ENCODE measurements at regions not wholly inside any gene's neighbourhood (a gene's known extent, or its start where the extent isn't known, plus 50 kb on each side); places are given as distances from the start of the nearest gene placed in this dataset.
"Not testable (repeated sequence)": the region's sequence is repeated elsewhere in the genome, so short reads cannot be mapped to it uniquely, and the experiment has no call there.

GRCh38 chr9:108803428-108804065 is 52.2 kb downstream of the ACTL7B start:
- no peak for DNase-seq (ENCODE audit: low read depth in 2 of 2)

- DNase-seq (ENCODE audit: low read depth in 2 of 2) = no peak
Observed at GRCh38 chr9:108802967-108803366, 52.8 kb downstream of the ACTL7B start.

DNA sequence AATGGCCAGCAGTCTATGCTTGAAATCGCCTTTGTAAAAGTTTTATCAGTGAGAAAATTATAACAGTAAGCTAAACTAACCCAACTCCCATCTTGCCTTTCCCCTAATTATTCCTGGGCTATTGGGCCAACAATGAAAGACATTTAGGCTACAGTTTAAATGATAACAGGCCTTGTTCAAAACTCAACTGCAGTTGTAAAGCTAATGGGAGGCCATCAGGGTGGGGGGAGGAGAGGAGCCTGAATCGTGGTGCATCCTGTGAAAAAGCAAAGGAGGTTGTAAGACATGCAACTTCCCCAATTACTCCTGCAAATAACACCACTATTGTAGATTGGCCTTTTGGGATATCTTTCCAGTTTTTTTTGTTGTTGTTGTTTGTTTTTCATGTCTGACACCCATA is 53.8 kb downstream of the ACTL7B start:
- no peak for DNase-seq (ENCODE audit: low read depth in 2 of 2)

DNA sequence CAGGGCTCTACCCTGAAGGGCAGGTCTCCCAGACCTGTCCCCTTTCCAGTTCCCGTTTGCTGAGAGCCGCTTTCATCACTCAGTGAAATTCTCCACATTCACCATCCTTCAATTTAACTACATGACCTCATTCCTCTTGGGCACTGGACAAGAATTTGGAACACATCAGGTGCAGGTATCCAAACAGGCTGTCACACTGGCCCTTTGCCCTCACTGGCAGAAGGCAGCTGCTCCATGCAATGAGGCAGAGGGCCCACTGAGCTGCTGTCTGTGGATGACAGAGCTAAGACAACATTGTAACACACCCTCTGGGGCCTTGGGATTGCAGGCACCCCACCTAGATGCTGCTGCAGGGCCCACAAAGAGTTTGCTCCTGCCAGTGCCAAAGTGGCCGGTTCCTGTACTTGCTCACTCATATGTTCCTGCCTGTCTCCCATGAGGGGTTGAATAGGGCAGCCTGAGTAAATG is 55.1 kb downstream of the ACTL7B start:
- DNase-seq (ENCODE audit: low read depth in 2 of 2) = no peak

DNA sequence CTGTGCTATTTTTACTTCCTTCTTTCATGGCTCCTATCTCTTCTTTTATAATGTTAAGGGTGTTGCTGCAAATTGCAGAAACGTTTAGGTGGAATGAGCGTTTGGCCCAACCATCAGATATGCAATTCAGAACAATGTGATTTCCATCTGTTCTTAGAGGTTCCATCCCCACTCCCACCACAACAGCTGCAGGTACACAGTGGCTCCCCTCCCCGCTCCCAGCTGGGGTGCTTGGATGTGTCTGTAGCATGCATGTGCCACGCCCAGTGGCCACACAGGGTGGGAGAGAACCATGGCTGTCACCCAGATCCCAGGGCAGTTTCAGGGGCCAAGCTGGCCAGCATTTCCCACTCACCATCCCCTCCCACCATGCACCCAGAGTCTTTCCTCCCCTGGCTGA is 62.2 kb downstream of the ACTL7B start:
- no peak for DNase-seq (ENCODE audit: low read depth in 2 of 2)

DNA sequence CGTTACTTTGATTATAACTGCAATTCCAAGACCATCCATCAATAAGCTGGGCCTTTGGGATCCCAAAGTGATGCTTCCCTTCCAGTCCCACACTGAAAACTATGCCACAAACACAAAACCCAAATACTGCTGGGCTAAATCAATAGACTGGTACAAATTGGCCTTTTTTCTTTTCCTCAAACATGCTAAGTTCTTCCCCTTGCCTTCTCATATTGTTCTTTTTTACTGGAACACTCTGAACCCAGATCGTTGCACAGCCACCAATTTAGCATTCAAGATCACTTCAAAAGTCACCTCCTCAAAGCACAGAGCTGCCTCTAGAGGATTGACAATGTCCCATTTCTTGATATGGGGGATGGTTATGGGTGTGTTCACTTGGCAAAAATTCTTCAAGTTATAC is 66.0 kb downstream of the ACTL7B start:
- no peak for DNase-seq (ENCODE audit: low read depth in 2 of 2)

GRCh38 chr9:108787690-108788048 is 68.1 kb downstream of the ACTL7B start:
- DNase-seq (ENCODE audit: low read depth in 2 of 2) = no peak

DNA sequence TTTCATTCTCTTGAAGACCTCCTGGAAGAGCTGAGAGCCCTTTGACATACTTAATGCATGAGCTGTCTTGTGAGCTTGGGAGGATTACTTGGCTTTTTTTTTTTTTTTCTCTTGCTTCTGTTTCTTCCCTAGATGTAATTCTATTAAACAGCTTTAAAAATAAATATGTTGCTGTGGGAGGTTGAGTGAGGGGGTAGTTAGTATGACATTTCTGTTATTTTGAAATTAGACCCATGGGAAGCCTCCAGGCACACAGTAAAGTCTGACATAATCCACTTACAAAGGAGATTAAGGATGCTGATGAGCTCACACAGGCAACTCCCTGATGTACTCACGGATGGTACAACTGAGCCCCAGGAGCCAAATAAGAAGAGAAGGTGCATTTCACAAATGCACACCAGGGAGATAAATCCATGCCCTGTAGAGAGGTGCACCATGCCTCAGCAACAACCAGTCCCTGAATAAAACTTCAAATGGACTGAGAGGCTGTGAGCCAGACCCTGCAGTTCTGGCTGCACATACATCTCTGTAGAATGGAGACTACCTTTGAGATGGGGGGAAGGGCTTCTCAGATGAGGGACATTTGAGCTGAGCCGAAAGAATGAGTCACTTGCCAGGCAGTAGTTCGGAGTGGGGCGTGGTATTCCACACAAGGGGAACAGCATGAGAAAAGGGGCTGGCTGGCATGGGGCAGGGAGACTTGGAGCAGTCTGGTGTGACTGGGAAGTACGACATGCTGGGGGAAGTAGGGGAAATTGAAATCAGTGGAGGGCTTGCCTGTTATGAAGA is 68.7 kb downstream of the ACTL7B start:
- no peak for DNase-seq (ENCODE audit: low read depth in 2 of 2)

GRCh38 chr9:108786322-108786721 is 69.5 kb downstream of the ACTL7B start:
- DNase-seq (ENCODE audit: low read depth in 2 of 2) = no peak

GRCh38 chr9:108784998-108785397 is 70.8 kb downstream of the ACTL7B start:
- DNase-seq (ENCODE audit: low read depth in 2 of 2) = no peak

- DNase-seq (ENCODE audit: low read depth in 2 of 2) = no peak
Observed at GRCh38 chr9:108783731-108784495, 71.9 kb downstream of the ACTL7B start.

DNA sequence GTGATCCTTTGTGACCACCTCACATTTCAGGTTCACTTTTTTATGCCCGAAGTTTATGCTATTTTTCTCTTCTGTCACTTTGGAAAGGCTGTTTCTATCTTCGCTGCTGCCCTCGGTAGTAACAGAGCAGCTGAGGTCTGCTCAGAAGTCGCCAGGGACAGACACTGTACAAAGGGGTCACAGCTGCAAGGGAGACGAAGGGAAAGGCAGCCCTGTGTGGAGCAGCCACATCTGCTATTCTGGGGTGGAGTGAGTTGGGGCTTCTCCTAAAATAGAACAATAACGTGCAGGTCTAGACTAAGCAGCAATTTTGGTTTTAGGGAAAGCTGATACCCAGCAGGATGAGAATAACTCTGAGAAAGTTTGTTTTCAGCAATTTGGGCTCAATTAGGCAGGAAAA is 72.5 kb downstream of the ACTL7B start:
- DNase-seq (ENCODE audit: low read depth in 2 of 2) = no peak

- DNase-seq (ENCODE audit: low read depth in 2 of 2) = no peak
Observed at GRCh38 chr9:108780942-108781734, 74.6 kb downstream of the ACTL7B start.

DNA sequence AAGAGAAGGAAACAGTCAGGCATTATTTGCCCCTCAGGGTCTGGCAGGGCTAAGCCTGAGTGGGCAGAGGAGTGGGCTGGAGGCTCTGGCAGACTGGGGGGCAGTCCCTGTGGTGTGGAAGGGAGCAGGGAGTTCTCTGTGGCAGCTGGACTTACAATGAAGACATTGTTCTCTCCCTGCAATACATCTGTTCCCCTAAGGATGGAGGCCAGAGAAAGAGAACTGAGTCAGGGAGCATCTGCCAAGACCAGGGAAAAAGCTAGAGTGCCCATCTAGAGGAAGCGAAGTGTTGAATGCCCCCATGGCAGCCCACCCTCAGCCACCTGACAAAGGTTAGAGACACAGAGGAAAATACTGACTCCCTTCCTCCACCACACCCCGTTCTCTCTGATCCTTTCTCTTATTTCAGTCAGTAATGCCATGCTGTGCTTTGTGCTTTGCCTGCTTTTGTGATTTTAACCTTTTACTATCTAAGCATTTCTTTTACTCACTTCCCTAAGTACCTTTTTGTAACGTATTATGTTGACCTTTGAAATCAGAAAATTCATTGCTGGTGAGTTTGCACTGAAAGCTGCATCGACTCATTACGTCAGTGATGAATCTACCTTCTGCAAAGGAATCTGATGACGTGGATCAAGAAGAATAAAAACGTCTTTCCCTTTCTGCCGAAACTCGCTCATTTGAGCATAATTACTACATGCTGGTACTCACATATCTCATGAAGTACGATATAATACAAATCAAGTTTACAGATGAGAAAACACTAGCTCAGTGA is 76.0 kb downstream of the ACTL7B start:
- no peak for DNase-seq (ENCODE audit: low read depth in 2 of 2)

- DNase-seq (ENCODE audit: low read depth in 2 of 2) = no peak
Observed at GRCh38 chr9:108776920-108777639, 78.7 kb downstream of the ACTL7B start.

DNA sequence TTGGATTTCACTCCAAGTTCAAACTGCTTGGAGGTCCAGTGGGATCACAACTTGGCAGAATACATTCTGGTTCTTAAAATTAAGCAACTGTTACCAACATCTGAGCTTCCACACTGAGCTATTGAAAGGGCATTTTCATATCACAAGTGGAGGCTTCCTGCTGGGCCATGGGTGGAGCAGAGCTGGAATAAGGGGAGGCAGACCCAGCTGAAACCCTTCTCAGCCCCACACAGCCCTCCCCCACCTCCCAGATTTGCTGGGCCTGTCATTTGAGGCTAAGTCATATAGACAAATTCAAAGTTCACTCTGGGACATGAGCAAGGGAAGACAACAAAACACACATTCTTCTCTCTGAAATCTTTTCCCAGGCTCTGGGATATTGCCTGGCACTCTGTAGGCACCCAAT is 79.9 kb downstream of the ACTL7B start:
- DNase-seq (ENCODE audit: low read depth in 2 of 2) = no peak

DNA sequence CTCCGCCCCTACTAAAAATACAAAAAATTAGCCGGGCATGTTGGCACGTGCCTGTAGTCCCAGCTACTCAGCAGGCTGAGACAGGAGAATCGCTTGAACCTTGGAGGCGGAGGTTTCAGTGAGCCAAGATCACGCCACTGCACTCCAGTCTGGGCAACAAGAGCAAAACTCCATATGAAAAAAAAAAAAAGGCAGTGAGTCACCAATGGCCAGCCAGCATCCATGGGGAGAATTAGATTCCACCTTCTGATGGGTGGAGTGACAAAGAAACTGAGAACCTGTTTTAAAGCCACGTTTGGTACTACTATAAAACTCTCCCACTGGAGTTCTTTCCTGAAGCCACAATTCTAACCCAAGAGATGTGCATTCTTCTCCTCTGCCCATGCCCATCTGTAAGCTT is 81.7 kb downstream of the ACTL7B start:
- DNase-seq (ENCODE audit: low read depth in 2 of 2) = not testable (repeated sequence)

- no peak for DNase-seq (ENCODE audit: low read depth in 2 of 2)
Observed at GRCh38 chr9:108772301-108772894, 83.4 kb downstream of the ACTL7B start.

- DNase-seq (ENCODE audit: low read depth in 2 of 2) = no peak
Observed at GRCh38 chr9:108768744-108769143, 87.0 kb downstream of the ACTL7B start.

GRCh38 chr9:108766626-108767161 is 89.1 kb downstream of the ACTL7B start:
- no peak for DNase-seq (ENCODE audit: low read depth in 2 of 2)
